H1 (cell line): ENCODE measurements at regions not wholly inside any gene's neighbourhood (a gene's known extent, or its start where the extent isn't known, plus 50 kb on each side); places are given as distances from the start of the nearest gene placed in this dataset.

ENCODE experiments used
- BCL11A ChIP-seq, 2 experiments: IDR thresholded peaks; one replicate each; pipeline ENCODE4 v1.6.1; 2011; ENCODE audit warnings: low read depth in 2 of 2, low read length in 2 of 2, mild to moderate bottlenecking in 2 of 2
- CHD2 ChIP-seq: IDR thresholded peaks from 2 replicates; pipeline ENCODE4 v1.6.1; 2012; ENCODE audit warnings: low read length, improper control_type of control experiment
- CHD7 ChIP-seq: fragments of 300-600 bp; sonication (generic); IDR thresholded peaks from 2 replicates; pipeline ENCODE4 v1.7.1; 2012; ENCODE audit warnings: low read length, moderate library complexity, mild to moderate bottlenecking, inconsistent platforms; ENCODE audit not compliant: insufficient replicate concordance
- EGR1 ChIP-seq: IDR thresholded peaks from 2 replicates; pipeline ENCODE4 v1.6.1; 2011; ENCODE audit warnings: low read depth, low read length, borderline replicate concordance
- EZH2 ChIP-seq: fragments of 200-600 bp; sonication (generic); IDR thresholded peaks from 2 replicates; pipeline ENCODE4 v1.7.1; 2012; ENCODE audit warnings: low read depth, mild to moderate bottlenecking, moderate library complexity, low read length, inconsistent platforms; ENCODE audit not compliant: severe bottlenecking
- JUN ChIP-seq: IDR thresholded peaks from 2 replicates; pipeline ENCODE4 v1.6.1; 2011; ENCODE audit warnings: low read depth, mild to moderate bottlenecking, improper control_type of control experiment, low read length
- JUND ChIP-seq: IDR thresholded peaks from 2 replicates; pipeline ENCODE4 v1.6.1; 2011; ENCODE audit warnings: mild to moderate bottlenecking, improper control_type of control experiment, low read length
- NANOG ChIP-seq: IDR thresholded peaks from 2 replicates; pipeline ENCODE4 v1.6.1; 2011; ENCODE audit warnings: low read length, low read depth, mild to moderate bottlenecking, inconsistent platforms; ENCODE audit not compliant: insufficient read depth, poor library complexity, severe bottlenecking
- PHF8 ChIP-seq: fragments of 200-600 bp; sonication (generic); conservative IDR thresholded peaks from 2 replicates; pipeline ENCODE4 v1.7.1; 2012; ENCODE audit warnings: low read depth, mild to moderate bottlenecking, inconsistent platforms, low read length, moderate library complexity
- SAP30 ChIP-seq: fragments of 300-600 bp; sonication (generic); IDR thresholded peaks from 2 replicates; pipeline ENCODE4 v1.7.1; 2012; ENCODE audit warnings: low read length, moderate library complexity, mild to moderate bottlenecking, inconsistent platforms; ENCODE audit not compliant: insufficient read depth, insufficient replicate concordance
- SIN3A ChIP-seq, 2 experiments: IDR thresholded peaks in 1 of 2; conservative IDR thresholded peaks in 1 of 2; 2 replicates each; pipeline ENCODE4 v1.6.1; 2011 to 2012; ENCODE audit warnings: low read length in 2 of 2, improper control_type of control experiment in 1 of 2, low read depth in 1 of 2, mild to moderate bottlenecking in 1 of 2

- TF ChIP-seq CHD7 (no peak), SIN3A (conservative IDR thresholded peaks at IDR 0.05 in 1 of 2, IDR thresholded peaks at IDR 0.05 in 1 of 2; ENCODE audit: low read depth in 1 of 2, low read length in 2 of 2) (no peak), PHF8 (no peak), SAP30 (no peak), NANOG (no peak), CHD2 (no peak), EZH2 (no peak), JUN (no peak), JUND (no peak), BCL11A (IDR thresholded peaks at IDR 0.05; ENCODE audit: low read depth in 2 of 2, low read length in 2 of 2) (no peak), EGR1 (no peak)
- TF ChIP-seq, all 59 proteins: peak for 0
Observed at GRCh38 chr9:13690595-13690994, 411.1 kb upstream of the MPDZ start (continued).
